Calu3 (cell line): ENCODE measurements at regions not wholly inside any gene's neighbourhood (a gene's known extent, or its start where the extent isn't known, plus 50 kb on each side); places are given as distances from the start of the nearest gene placed in this dataset.

Experiments used
- BruUV-seq: library from RNA; stranded (reverse); fragments of 400-500 nt; replicated peaks from 2 replicates; lab custom pipeline; 2021; lab: Mats Ljungman, UMichigan
- CTCF ChIA-PET: fragments of 300-600 bp; sonication (Branson Sonifier 250); formaldehyde crosslinking; loops from one replicate; lab custom pipeline; 2022; ENCODE audit warnings: antibody characterized with exemption; lab: Charles Lee
- DNase-seq: peaks from one replicate; pipeline ENCODE4 v3.0.0; 2022
- H3K27ac Mint-ChIP-seq: one replicate; pipeline ENCODE4 v1.8.0; 2022; ENCODE audit warnings: mixed read lengths; ENCODE audit not compliant: unreplicated experiment
- H3K27me3 Mint-ChIP-seq: one replicate; pipeline ENCODE4 v1.8.0; 2022; ENCODE audit warnings: mixed read lengths; ENCODE audit not compliant: unreplicated experiment
- H3K36me3 Mint-ChIP-seq: one replicate; pipeline ENCODE4 v1.8.0; 2022; ENCODE audit warnings: mild to moderate bottlenecking, moderate library complexity, mixed read lengths; ENCODE audit not compliant: insufficient read depth, unreplicated experiment
- H3K4me1 Mint-ChIP-seq: one replicate; pipeline ENCODE4 v1.8.0; 2022; ENCODE audit warnings: mild to moderate bottlenecking, low read depth, mixed read lengths; ENCODE audit not compliant: unreplicated experiment
- H3K4me3 Mint-ChIP-seq: one replicate; pipeline ENCODE4 v1.8.0; 2022; ENCODE audit warnings: mild to moderate bottlenecking, low read depth, moderate library complexity, mixed read lengths; ENCODE audit not compliant: unreplicated experiment
- H3K9me3 Mint-ChIP-seq: one replicate; pipeline ENCODE4 v1.8.0; 2022; ENCODE audit warnings: low read depth, mixed read lengths; ENCODE audit not compliant: unreplicated experiment
- intact Hi-C: fragments of 100-400 bp; cut with micrococcal nuclease; formaldehyde crosslinking; loops from one replicate; pipeline ENCODE4 v1.10.0; 2022; ENCODE audit not compliant: unreplicated experiment
- TF ChIP-seq, protein P1 (sequence below): fragments of 200-600 bp; IDR thresholded peaks from one replicate; pipeline ENCODE4 v1.8.0; 2022; ENCODE audit warnings: antibody characterized with exemption; ENCODE audit not compliant: unreplicated experiment

DNA sequence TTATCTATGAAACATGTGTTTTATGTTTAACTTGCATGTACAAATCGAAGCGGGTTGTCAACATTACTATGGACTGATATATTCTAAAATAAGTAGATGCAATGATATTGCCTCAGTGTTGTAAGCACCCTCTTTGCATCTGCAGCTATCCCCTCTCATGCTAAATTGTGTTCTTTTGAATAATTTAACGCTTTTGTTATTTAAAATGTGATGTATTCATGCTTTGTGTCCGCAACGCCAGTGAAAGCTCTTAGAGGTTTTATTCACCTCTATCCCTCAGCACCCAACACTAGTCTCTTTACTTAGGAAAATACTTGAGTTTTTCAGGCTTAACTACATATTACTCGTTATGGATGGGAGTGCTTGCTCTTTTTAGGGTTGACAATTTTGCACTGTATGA, 173.7 kb upstream of the ID4 start:
- Mint-ChIP-seq H3K36me3 (no peaks in the 10 kb centered on the region), H3K9me3 (peaks cover 16% of the 10 kb centered on the region), H3K27me3 (no peaks in the 10 kb centered on the region), H3K4me1 (no peaks in the 10 kb centered on the region), H3K27ac (no peak overlapping the region), H3K4me3 (no peak overlapping the region)
- TF ChIP-seq, protein P1, sequence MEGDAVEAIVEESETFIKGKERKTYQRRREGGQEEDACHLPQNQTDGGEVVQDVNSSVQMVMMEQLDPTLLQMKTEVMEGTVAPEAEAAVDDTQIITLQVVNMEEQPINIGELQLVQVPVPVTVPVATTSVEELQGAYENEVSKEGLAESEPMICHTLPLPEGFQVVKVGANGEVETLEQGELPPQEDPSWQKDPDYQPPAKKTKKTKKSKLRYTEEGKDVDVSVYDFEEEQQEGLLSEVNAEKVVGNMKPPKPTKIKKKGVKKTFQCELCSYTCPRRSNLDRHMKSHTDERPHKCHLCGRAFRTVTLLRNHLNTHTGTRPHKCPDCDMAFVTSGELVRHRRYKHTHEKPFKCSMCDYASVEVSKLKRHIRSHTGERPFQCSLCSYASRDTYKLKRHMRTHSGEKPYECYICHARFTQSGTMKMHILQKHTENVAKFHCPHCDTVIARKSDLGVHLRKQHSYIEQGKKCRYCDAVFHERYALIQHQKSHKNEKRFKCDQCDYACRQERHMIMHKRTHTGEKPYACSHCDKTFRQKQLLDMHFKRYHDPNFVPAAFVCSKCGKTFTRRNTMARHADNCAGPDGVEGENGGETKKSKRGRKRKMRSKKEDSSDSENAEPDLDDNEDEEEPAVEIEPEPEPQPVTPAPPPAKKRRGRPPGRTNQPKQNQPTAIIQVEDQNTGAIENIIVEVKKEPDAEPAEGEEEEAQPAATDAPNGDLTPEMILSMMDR = no peak
- CTCF ChIA-PET = no interaction called here
- no TSS peak for BruUV-seq
- DNase-seq = no peak
- intact Hi-C loops = no loop called here

DNA sequence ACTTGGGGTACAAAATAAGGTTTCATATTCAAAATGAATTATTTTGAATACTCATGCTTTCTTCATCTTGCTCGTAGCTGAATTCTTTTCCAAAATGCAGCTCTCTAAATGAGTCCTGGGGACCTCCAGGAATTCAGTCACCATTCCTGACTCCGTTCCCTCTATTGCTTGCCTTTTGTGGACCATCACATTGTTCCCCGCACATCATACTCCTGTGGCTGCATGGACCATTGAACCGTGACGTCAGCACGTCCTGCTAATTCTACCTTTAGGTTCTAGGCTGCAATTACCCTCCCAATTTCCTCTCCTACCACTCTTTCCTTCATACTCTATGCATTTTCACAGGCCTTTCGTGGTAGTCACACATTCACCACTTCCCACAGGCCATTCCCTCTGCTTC, 173.1 kb upstream of the ID4 start:
- CTCF ChIA-PET = interaction anchor here (0.6 kb wide), 1 partner anchor 16 kb away, joined by 4 read pairs; no protein-coding TSS in a partner anchor
- no TSS peak for BruUV-seq
- intact Hi-C loops = no loop called here
- H3K9me3 Mint-ChIP-seq = peaks cover 15% of the 10 kb centered on the region
- H3K4me3 Mint-ChIP-seq = no peak overlapping the region
- H3K36me3 Mint-ChIP-seq = no peaks in the 10 kb centered on the region
- TF ChIP-seq, protein P1 = no peak
- no peak overlapping the region for H3K27ac Mint-ChIP-seq
- H3K27me3 Mint-ChIP-seq = no peaks in the 10 kb centered on the region
- DNase-seq = no peak
- no peaks in the 10 kb centered on the region for H3K4me1 Mint-ChIP-seq

DNA sequence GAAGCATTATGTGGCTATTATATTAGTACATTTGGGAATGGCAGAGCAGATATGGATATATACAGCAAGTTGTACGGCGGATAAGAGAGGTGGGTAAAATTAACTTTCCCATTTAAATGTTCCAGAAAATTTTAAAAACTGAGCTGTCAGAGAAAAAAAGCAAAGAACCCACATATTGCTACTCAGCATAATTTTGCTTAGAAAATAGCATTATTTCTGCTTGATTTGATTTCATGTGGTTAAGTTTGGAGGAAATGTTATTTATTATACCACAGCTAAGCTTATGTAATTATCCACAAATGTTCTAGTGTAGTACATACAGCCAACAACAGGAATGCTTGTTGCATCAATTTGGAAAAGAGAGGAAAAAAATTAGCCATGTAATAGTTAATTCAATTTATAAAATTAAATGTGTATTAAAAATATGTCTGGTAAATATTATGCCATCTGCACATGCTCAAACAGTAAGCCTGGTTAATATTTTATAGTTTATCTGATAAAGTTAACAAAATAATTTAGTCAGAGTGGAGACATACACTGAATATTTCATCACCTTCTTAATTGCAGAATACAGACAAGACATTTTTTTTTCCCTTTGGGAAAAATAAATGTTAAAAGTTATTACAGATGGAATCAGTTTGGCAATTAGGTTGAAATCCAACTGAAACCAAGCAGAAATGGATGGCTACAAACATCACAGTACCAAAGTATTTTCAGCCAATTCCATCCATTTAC, 172.1 kb upstream of the ID4 start:
- BruUV-seq = no TSS peak
- no peaks in the 10 kb centered on the region for H3K4me1 Mint-ChIP-seq
- DNase-seq = no peak

DNA sequence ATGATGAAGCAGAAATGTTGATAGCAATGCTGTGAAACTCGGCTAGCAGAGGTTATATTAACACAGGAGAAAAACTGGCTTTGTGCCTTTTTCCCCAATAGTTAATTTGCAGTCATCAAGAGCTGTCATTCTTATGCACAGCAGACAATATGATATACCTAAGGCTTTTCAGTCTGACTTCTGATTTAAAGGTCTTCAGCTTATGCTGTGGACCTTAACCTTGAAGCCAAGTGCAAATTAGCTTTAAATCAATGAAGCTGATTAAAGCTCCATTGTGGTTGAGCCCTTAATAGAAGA, 171.6 kb upstream of the ID4 start:
- Mint-ChIP-seq H3K27ac (no peak overlapping the region), H3K36me3 (no peaks in the 10 kb centered on the region), H3K27me3 (no peaks in the 10 kb centered on the region)

More for the DNA sequence above, 172.1 kb upstream of the ID4 start:
- Mint-ChIP-seq H3K9me3 (peaks cover 15% of the 10 kb centered on the region), H3K27me3 (no peaks in the 10 kb centered on the region), H3K27ac (no peak overlapping the region), H3K4me3 (no peak overlapping the region), H3K36me3 (no peaks in the 10 kb centered on the region)
- intact Hi-C loops = no loop called here
- TF ChIP-seq, protein P1 = no peak
- CTCF ChIA-PET = interaction anchor here (0.7 to 1.0 kb wide), 3 partner anchors 9 to 585 kb away, joined by 3 to 6 read pairs (median 4); no protein-coding TSS in a partner anchor

More for the DNA sequence above, 171.6 kb upstream of the ID4 start:
- no peak for DNase-seq
- BruUV-seq = no TSS peak
- Mint-ChIP-seq H3K9me3 (peaks cover 15% of the 10 kb centered on the region), H3K4me1 (no peaks in the 10 kb centered on the region), H3K4me3 (no peak overlapping the region)
- TF ChIP-seq, protein P1 = no peak
- intact Hi-C loops = no loop called here
- CTCF ChIA-PET = interaction anchor here (1.0 kb wide), 1 partner anchor 9 kb away, joined by 6 read pairs; no protein-coding TSS in a partner anchor
